Tibial nerve (tissue), 4 donors: ENCODE measurements at regions not wholly inside any gene's neighbourhood (a gene's known extent, or its start where the extent isn't known, plus 50 kb on each side); places are given as distances from the start of the nearest gene placed in this dataset.

Experiments used
- DNase-seq, 2 donors: peaks; one replicate each; pipeline ENCODE4 v3.0.0-alpha.2; 2019; ENCODE audit warnings: low spot score in 2 of 2
- H3K27ac ChIP-seq, 4 donors: fragments of 200-600 bp; sonication (generic) in 3 of 4; one replicate each; pipeline ENCODE4 v1.5.1; 2017 to 2019; ENCODE audit warnings: mild to moderate bottlenecking in 1 of 4
- H3K27me3 ChIP-seq, 2 donors: fragments of 200-600 bp; sonication (generic) in 1 of 2; one replicate each; pipeline versions ENCODE4 v1.5.1 to v1.6.0; 2017 to 2019
- H3K36me3 ChIP-seq, 3 donors: fragments of 200-600 bp; sonication (generic); one replicate each; pipeline ENCODE4 v1.5.1; 2018 to 2019
- H3K4me1 ChIP-seq, 4 donors: fragments of 200-600 bp; sonication (generic) in 3 of 4; one replicate each; pipeline ENCODE4 v1.5.1; 2017 to 2019
- H3K4me3 ChIP-seq, 4 donors: fragments of 200-600 bp; sonication (generic) in 3 of 4; one replicate each; pipeline ENCODE4 v1.5.1; 2017 to 2019; ENCODE audit warnings: mild to moderate bottlenecking in 1 of 4, moderate library complexity in 1 of 4
- H3K9me3 ChIP-seq, 4 donors: fragments of 200-600 bp; sonication (generic) in 3 of 4; one replicate each; pipeline ENCODE4 v1.5.1; 2017 to 2019
- CTCF ChIP-seq, 5 experiments: fragments of 200-600 bp in 3 of 5; fragments of 450-650 bp in 2 of 5; sonication (generic) in 3 of 5; IDR thresholded peaks; one replicate each; pipeline ENCODE4 v1.5.1; 2016 to 2019; ENCODE audit warnings: antibody characterized with exemption in 5 of 5, mild to moderate bottlenecking in 3 of 5, moderate library complexity in 2 of 5
- EP300 ChIP-seq, 2 donors: sonication (generic); formaldehyde crosslinking; IDR thresholded peaks; one replicate each; pipeline ENCODE4 v1.6.1; 2017; ENCODE audit warnings: antibody characterized with exemption in 2 of 2, mild to moderate bottlenecking in 1 of 2
- POLR2A ChIP-seq, 2 donors: fragments of 450-650 bp; IDR thresholded peaks; one replicate each; pipeline ENCODE4 v1.6.1; 2017; ENCODE audit warnings: antibody characterized with exemption in 2 of 2, mild to moderate bottlenecking in 2 of 2, moderate library complexity in 2 of 2
- whole genome bisulfite sequencing, 2 donors: methylation state at CpG; one replicate each; pipeline ENCODE4 v1.1.5; 2018; 5-methylcytosine and 5-hydroxymethylcytosine counted together

GRCh38 chr7:80063834-80064233 lies 70.8 kb upstream of the GNAI1 start:
- H3K36me3 ChIP-seq, result no peaks in the 10 kb centered on the region
- peak overlapping the region in 1 of 4 donors; percentile 19 for H3K27ac ChIP-seq
- no peak overlapping the region for H3K4me3 ChIP-seq
- H3K4me1 ChIP-seq, result peaks cover 0 to 5% (median 0%) of the 10 kb centered on the region in 4 donors
- DNase-seq, result no peak
- TF ChIP-seq POLR2A (IDR thresholded peaks at IDR 0.05) (no peak), CTCF (IDR thresholded peaks at IDR 0.05) (no peak), EP300 (IDR thresholded peaks at IDR 0.05) (no peak)
- H3K27me3 ChIP-seq, result no peaks in the 10 kb centered on the region
- H3K9me3 ChIP-seq, result peaks cover 0 to 9% (median 0%) of the 10 kb centered on the region in 4 donors
- WGBS, 2 donors, result 50% methylated on average over 4 of the region's 4 CpGs

- Histone ChIP-seq H3K9me3 (no peaks in the 10 kb centered on the region), H3K27me3 (no peaks in the 10 kb centered on the region), H3K4me3 (no peak overlapping the region), H3K4me1 (peaks cover 0 to 5% (median 0%) of the 10 kb centered on the region in 4 donors), H3K36me3 (no peaks in the 10 kb centered on the region), H3K27ac (no peak overlapping the region)
- 72 to 75% methylated on average over 1 of the region's 1 CpG for WGBS, 2 donors
- TF ChIP-seq EP300 (IDR thresholded peaks at IDR 0.05) (no peak), CTCF (IDR thresholded peaks at IDR 0.05) (peak; percentile 38 to 51 (median 43)), POLR2A (IDR thresholded peaks at IDR 0.05) (no peak)
- no peak for DNase-seq
These were observed 74.3 kb upstream of the GNAI1 start for GRCh38 chr7:80060218-80060806.

GRCh38 chr7:80057488-80057887 lies 77.1 kb upstream of the GNAI1 start:
- TF ChIP-seq CTCF (IDR thresholded peaks at IDR 0.05), result no peak
- no peak for TF ChIP-seq EP300 (IDR thresholded peaks at IDR 0.05)
- no peak for TF ChIP-seq POLR2A (IDR thresholded peaks at IDR 0.05)
- 83 to 95% methylated on average over 3 of the region's 3 CpGs for WGBS, 2 donors
- Histone ChIP-seq H3K36me3 (no peaks in the 10 kb centered on the region), H3K9me3 (no peaks in the 10 kb centered on the region), H3K4me1 (no peaks in the 10 kb centered on the region), H3K27ac (no peak overlapping the region), H3K4me3 (no peak overlapping the region), H3K27me3 (no peaks in the 10 kb centered on the region)
- no peak for DNase-seq

GRCh38 chr7:80054356-80054755 lies 80.3 kb upstream of the GNAI1 start:
- H3K4me3 ChIP-seq, result no peak overlapping the region
- no peaks in the 10 kb centered on the region for H3K27me3 ChIP-seq
- TF ChIP-seq POLR2A (IDR thresholded peaks at IDR 0.05) (no peak), EP300 (IDR thresholded peaks at IDR 0.05) (no peak), CTCF (IDR thresholded peaks at IDR 0.05) (no peak)
- no peaks in the 10 kb centered on the region for H3K36me3 ChIP-seq
- H3K9me3 ChIP-seq, result no peaks in the 10 kb centered on the region
- WGBS, 2 donors, result 51 to 59% methylated on average over 2 of the region's 2 CpGs
- H3K27ac ChIP-seq, result no peak overlapping the region
- DNase-seq, result no peak
- H3K4me1 ChIP-seq, result no peaks in the 10 kb centered on the region

GRCh38 chr7:80053124-80053523 lies 81.5 kb upstream of the GNAI1 start:
- Histone ChIP-seq H3K9me3 (no peaks in the 10 kb centered on the region), H3K27me3 (no peaks in the 10 kb centered on the region), H3K36me3 (no peaks in the 10 kb centered on the region), H3K27ac (no peak overlapping the region), H3K4me3 (no peak overlapping the region), H3K4me1 (no peaks in the 10 kb centered on the region)
- TF ChIP-seq CTCF (IDR thresholded peaks at IDR 0.05) (no peak), EP300 (IDR thresholded peaks at IDR 0.05) (no peak), POLR2A (IDR thresholded peaks at IDR 0.05) (no peak)
- no peak for DNase-seq
- WGBS, 2 donors, result 92 to 95% methylated on average over 2 of the region's 2 CpGs
